HPDE6-E6E7 (cell line): ENCODE measurements at regions not wholly inside any gene's neighbourhood (a gene's known extent, or its start where the extent isn't known, plus 50 kb on each side); places are given as distances from the start of the nearest gene placed in this dataset.

Source experiments
- DNase-seq: peaks from one replicate; pipeline ENCODE4 v3.0.0; 2011; ENCODE audit warnings: missing footprints; ENCODE audit errors: extremely low spot score

GRCh38 chr9:19732441-19732951 lies 56.3 kb downstream of the SLC24A2 start:
- no peak for DNase-seq

GRCh38 chr9:19728101-19728500 lies 60.7 kb downstream of the SLC24A2 start:
- no peak for DNase-seq

GRCh38 chr9:19725970-19726369 lies 62.9 kb downstream of the SLC24A2 start:
- no peak for DNase-seq

GRCh38 chr9:19720377-19720776 lies 68.5 kb downstream of the SLC24A2 start:
- no peak for DNase-seq

- DNase-seq: no peak
These were observed 85.1 kb downstream of the SLC24A2 start for GRCh38 chr9:19703702-19704101.

GRCh38 chr9:19701991-19702390 lies 86.8 kb downstream of the SLC24A2 start:
- DNase-seq: no peak

GRCh38 chr9:19701274-19701673 lies 87.6 kb downstream of the SLC24A2 start:
- no peak for DNase-seq

GRCh38 chr9:19700699-19701098 lies 88.1 kb downstream of the SLC24A2 start:
- DNase-seq: no peak

GRCh38 chr9:19699756-19700155 lies 89.1 kb downstream of the SLC24A2 start:
- DNase-seq: no peak

- no peak for DNase-seq
These were observed 89.9 kb downstream of the SLC24A2 start for GRCh38 chr9:19698960-19699359.

- no peak for DNase-seq
These were observed 94.2 kb downstream of the SLC24A2 start for GRCh38 chr9:19694601-19695000.

- DNase-seq: peak; percentile 7
These were observed 98.7 kb downstream of the SLC24A2 start for GRCh38 chr9:19690128-19690527.

GRCh38 chr9:19689328-19690101 lies 99.3 kb downstream of the SLC24A2 start:
- DNase-seq: no peak

- DNase-seq: no peak
These were observed 105.1 kb downstream of the SLC24A2 start for GRCh38 chr9:19683715-19684114.

- no peak for DNase-seq
These were observed 106.4 kb downstream of the SLC24A2 start for GRCh38 chr9:19682397-19682796.

- no peak for DNase-seq
These were observed 107.0 kb downstream of the SLC24A2 start for GRCh38 chr9:19681846-19682245.

GRCh38 chr9:19677924-19678323 lies 110.9 kb downstream of the SLC24A2 start:
- DNase-seq: no peak

- no peak for DNase-seq
These were observed 113.3 kb downstream of the SLC24A2 start for GRCh38 chr9:19675492-19675891.

- DNase-seq: no peak
These were observed 122.3 kb downstream of the SLC24A2 start for GRCh38 chr9:19666575-19666974.

GRCh38 chr9:19665146-19665863 lies 123.5 kb downstream of the SLC24A2 start:
- DNase-seq: no peak

GRCh38 chr9:19663570-19663969 lies 125.3 kb downstream of the SLC24A2 start:
- DNase-seq: no peak

GRCh38 chr9:19662213-19662612 lies 126.6 kb downstream of the SLC24A2 start:
- DNase-seq: no peak

- peak; percentile 58 for DNase-seq
These were observed 128.8 kb downstream of the SLC24A2 start for GRCh38 chr9:19660019-19660418.
